ENCODE measurements at regions not wholly inside any gene's neighbourhood (a gene's known extent, or its start where the extent isn't known, plus 50 kb on each side); places are given as distances from the start of the nearest gene placed in this dataset.
"Not testable (repeated sequence)": the region's sequence is repeated elsewhere in the genome, so short reads cannot be mapped to it uniquely, and the experiment has no call there.

- no peak for DNase-seq
- H3K9me3 ChIP-seq, result no peaks in the 10 kb centered on the region
- H3K27me3 ChIP-seq, result no peaks in the 10 kb centered on the region
- no peaks in the 10 kb centered on the region for H3K36me3 ChIP-seq
- intact Hi-C loops (cut with DNase I), result no loop called here
- WGBS, 2 donors, result 43 to 66% methylated on average over 2 of the region's 2 CpGs
- no peaks in the 10 kb centered on the region for H3K4me1 ChIP-seq
- no peak for TF ChIP-seq POLR2AphosphoS5 (IDR thresholded peaks at IDR 0.05)
- TF ChIP-seq POLR2A (IDR thresholded peaks at IDR 0.05), result no peak
- H3K27ac ChIP-seq, result no peak overlapping the region
- H3K4me3 ChIP-seq, result no peak overlapping the region
Measured at GRCh38 chr1:166390366-166391033, 223.7 kb upstream of the FAM78B start.

GRCh38 chr1:166391279-166392066, 224.7 kb upstream of the FAM78B start:
- H3K36me3 ChIP-seq, result no peaks in the 10 kb centered on the region
- TF ChIP-seq POLR2A (IDR thresholded peaks at IDR 0.05), result no peak
- no peak overlapping the region for H3K4me3 ChIP-seq
- intact Hi-C loops (cut with DNase I), result no loop called here
- DNase-seq, result no peak
- no peak overlapping the region for H3K27ac ChIP-seq
- WGBS, 2 donors, result 77 to 87% methylated on average over 5 of the region's 5 CpGs
- H3K9me3 ChIP-seq, result no peaks in the 10 kb centered on the region
- no peaks in the 10 kb centered on the region for H3K4me1 ChIP-seq
- no peaks in the 10 kb centered on the region for H3K27me3 ChIP-seq

- Histone ChIP-seq H3K27me3 (no peaks in the 10 kb centered on the region), H3K9me3 (no peaks in the 10 kb centered on the region), H3K4me3 (no peak overlapping the region), H3K27ac (no peak overlapping the region), H3K4me1 (no peaks in the 10 kb centered on the region), H3K36me3 (no peaks in the 10 kb centered on the region)
- intact Hi-C loops (cut with DNase I), result no loop called here
- no peak for DNase-seq
- TF ChIP-seq POLR2AphosphoS5 (IDR thresholded peaks at IDR 0.05) (no peak), EP300 (IDR thresholded peaks at IDR 0.05) (no peak), POLR2A (IDR thresholded peaks at IDR 0.05) (no peak)
- TF ChIP-seq, protein P1, sequence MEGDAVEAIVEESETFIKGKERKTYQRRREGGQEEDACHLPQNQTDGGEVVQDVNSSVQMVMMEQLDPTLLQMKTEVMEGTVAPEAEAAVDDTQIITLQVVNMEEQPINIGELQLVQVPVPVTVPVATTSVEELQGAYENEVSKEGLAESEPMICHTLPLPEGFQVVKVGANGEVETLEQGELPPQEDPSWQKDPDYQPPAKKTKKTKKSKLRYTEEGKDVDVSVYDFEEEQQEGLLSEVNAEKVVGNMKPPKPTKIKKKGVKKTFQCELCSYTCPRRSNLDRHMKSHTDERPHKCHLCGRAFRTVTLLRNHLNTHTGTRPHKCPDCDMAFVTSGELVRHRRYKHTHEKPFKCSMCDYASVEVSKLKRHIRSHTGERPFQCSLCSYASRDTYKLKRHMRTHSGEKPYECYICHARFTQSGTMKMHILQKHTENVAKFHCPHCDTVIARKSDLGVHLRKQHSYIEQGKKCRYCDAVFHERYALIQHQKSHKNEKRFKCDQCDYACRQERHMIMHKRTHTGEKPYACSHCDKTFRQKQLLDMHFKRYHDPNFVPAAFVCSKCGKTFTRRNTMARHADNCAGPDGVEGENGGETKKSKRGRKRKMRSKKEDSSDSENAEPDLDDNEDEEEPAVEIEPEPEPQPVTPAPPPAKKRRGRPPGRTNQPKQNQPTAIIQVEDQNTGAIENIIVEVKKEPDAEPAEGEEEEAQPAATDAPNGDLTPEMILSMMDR (IDR thresholded peaks at IDR 0.05), result no peak
Measured at GRCh38 chr1:166395729-166396128, 228.9 kb upstream of the FAM78B start.

- 44 to 58% methylated on average over 9 of the region's 9 CpGs for WGBS, 2 donors
- DNase-seq; intact Hi-C loops (cut with DNase I); H3K27me3 ChIP-seq; H3K36me3 ChIP-seq; H3K27ac ChIP-seq; H3K4me1 ChIP-seq; H3K4me3 ChIP-seq; H3K9me3 ChIP-seq: not testable (repeated sequence)
Measured at GRCh38 chr1:166409253-166410082, 242.7 kb upstream of the FAM78B start.

DNA sequence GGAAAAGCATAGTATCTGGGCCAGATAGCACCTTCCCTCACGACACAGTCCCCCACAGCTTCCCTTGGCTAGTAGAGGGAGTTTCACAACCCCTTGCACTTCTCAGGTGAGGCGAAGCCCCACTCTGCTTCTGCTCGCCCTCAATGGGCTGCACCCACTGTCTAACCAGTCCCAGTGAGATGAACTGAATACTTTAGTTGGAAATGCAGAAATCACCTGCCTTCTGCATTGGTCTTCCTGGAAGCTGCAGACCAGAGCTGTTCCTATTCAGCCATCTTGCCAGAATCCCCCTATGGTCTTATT, 243.2 kb upstream of the FAM78B start:
- no peak overlapping the region for H3K4me3 ChIP-seq
- H3K36me3 ChIP-seq, result no peaks in the 10 kb centered on the region
- no peaks in the 10 kb centered on the region for H3K4me1 ChIP-seq
- no peak for DNase-seq
- no peaks in the 10 kb centered on the region for H3K9me3 ChIP-seq
- no peaks in the 10 kb centered on the region for H3K27me3 ChIP-seq
- intact Hi-C loops (cut with DNase I), result no loop called here
- H3K27ac ChIP-seq, result no peak overlapping the region
- TF ChIP-seq EP300 (IDR thresholded peaks at IDR 0.05) (no peak), POLR2A (IDR thresholded peaks at IDR 0.05) (no peak), POLR2AphosphoS5 (IDR thresholded peaks at IDR 0.05) (no peak)
- TF ChIP-seq, protein P1 (IDR thresholded peaks at IDR 0.05), result no peak
- WGBS, 2 donors, result 63 to 81% methylated on average over 3 of the region's 3 CpGs

DNA sequence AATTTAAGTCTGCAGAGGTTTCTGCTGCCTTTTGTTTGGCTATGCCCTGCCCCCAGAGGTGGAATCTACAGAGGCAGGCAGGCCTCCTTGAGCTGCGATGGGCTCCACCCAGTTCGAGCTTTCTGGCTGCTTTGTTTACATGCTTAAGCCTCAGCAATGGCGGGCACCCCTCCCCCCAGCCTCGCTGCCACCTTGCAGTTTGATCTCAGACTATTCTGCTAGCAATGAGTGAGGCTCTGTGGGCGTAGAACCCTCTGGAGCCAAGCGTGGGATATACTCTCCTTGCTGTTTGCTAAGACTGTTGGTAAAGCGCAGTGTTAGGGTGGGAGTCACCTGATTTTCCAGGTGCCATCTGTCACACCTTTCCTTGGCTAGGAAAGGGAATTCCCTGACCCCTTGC, 250.0 kb upstream of the FAM78B start:
- intact Hi-C loops (cut with DNase I), result not testable (repeated sequence)
- WGBS, 2 donors, result 72 to 73% methylated on average over 7 of the region's 7 CpGs

More for the DNA sequence above, 250.0 kb upstream of the FAM78B start:
- H3K36me3 ChIP-seq, H3K4me1 ChIP-seq, DNase-seq, H3K4me3 ChIP-seq, H3K9me3 ChIP-seq, H3K27me3 ChIP-seq, H3K27ac ChIP-seq: not testable (repeated sequence)
